K562 (cell line): ENCODE measurements at regions not wholly inside any gene's neighbourhood (a gene's known extent, or its start where the extent isn't known, plus 50 kb on each side); places are given as distances from the start of the nearest gene placed in this dataset.

Experiments
- ATAC-seq: fragments of 200-7000 bp; cut with Tn5 transposase; 3 replicates; pipeline ENCODE4 v1.9.1; 2020; ENCODE audit warnings: moderate library complexity
- BruUV-seq: library from RNA; stranded (reverse); fragments of 400-500 nt; replicated peaks from 2 replicates; lab custom pipeline; 2021; lab: Mats Ljungman, UMichigan
- CTCF ChIA-PET: fragments of 300-600 bp; formaldehyde crosslinking; extraction: SDS; loops from one replicate; lab custom pipeline; 2021; ENCODE audit warnings: low intra/inter-chr PET ratio; lab: Yijun Ruan, JAX
- POLR2A ChIA-PET: fragments of 300-600, 350-650 bp; sonication (Branson Sonifier 250); formaldehyde crosslinking; extraction: SDS; loops from one replicate; lab custom pipeline; 2021; ENCODE audit warnings: antibody characterized with exemption, inconsistent platforms; lab: Yijun Ruan, JAX
- DNase-seq, 4 experiments: peaks; one replicate each; pipeline versions ENCODE4 v3.0.0 to v3.0.0-alpha.2; 2011 to 2018; ENCODE audit warnings: low spot score in 3 of 4, mixed read lengths in 3 of 4; ENCODE audit errors: extremely low read depth in 1 of 4
- FAIRE-seq: peaks from 2 replicates; lab custom pipeline; 2011; peaks lifted over from hg19 to GRCh38; lab: Jason Lieb, UNC
- H2AFZ ChIP-seq: 2 replicates; pipeline ENCODE4 v1.6.0; 2011; ENCODE audit warnings: low read depth, low read length, control low read depth, inconsistent platforms
- H3K27ac ChIP-seq: fragments of 200-600 bp; 3 replicates; pipeline ENCODE4 v1.8.0; 2011; ENCODE audit warnings: low read depth, mild to moderate bottlenecking, control low read depth, inconsistent platforms, low read length, moderate library complexity, mixed read lengths; ENCODE audit errors: extremely low read depth
- H3K27me3 ChIP-seq, 2 experiments: fragments of 300-600 bp in 1 of 2; 2 replicates in 1 of 2; 3 replicates in 1 of 2; pipeline versions ENCODE4 v1.6.0 to v1.8.0; 2011; ENCODE audit warnings: inconsistent platforms in 2 of 2, low read length in 2 of 2, mild to moderate bottlenecking in 1 of 2, mixed read lengths in 1 of 2, moderate library complexity in 1 of 2; ENCODE audit not compliant: control insufficient read depth in 2 of 2, insufficient read depth in 2 of 2
- H3K36me3 ChIP-seq: fragments of 300-600 bp; 3 replicates; pipeline ENCODE4 v1.8.0; 2011; ENCODE audit warnings: mild to moderate bottlenecking, low read length, inconsistent platforms; ENCODE audit not compliant: control insufficient read depth, insufficient read depth
- H3K4me1 ChIP-seq, 2 experiments: fragments of 200-600 bp in 1 of 2; replicated peaks in 1 of 2; 2 replicates in 1 of 2; 3 replicates in 1 of 2; pipeline versions ENCODE4 v1.5.1 to v1.8.0; 2011; ENCODE audit warnings: inconsistent platforms in 2 of 2, low read length in 2 of 2, mild to moderate bottlenecking in 1 of 2, mixed read lengths in 1 of 2, moderate library complexity in 1 of 2; ENCODE audit not compliant: control insufficient read depth in 2 of 2, insufficient read depth in 2 of 2
- H3K4me2 ChIP-seq: 2 replicates; pipeline ENCODE4 v1.6.1; 2011; ENCODE audit warnings: low read length, control low read depth, inconsistent platforms, mixed read lengths; ENCODE audit not compliant: insufficient read depth
- H3K4me3 ChIP-seq: fragments of 200-600 bp; sonication (generic), shearing (Covaris generic); 2 replicates; pipeline ENCODE4 v1.5.1; 2016; ENCODE audit warnings: control low read depth, inconsistent platforms
- H3K79me2 ChIP-seq: fragments of 200-600 bp; 3 replicates; pipeline ENCODE4 v1.8.0; 2011; ENCODE audit warnings: low read length, inconsistent platforms; ENCODE audit not compliant: control insufficient read depth, insufficient read depth
- H3K9ac ChIP-seq, 2 experiments: 2 replicates each; pipeline versions ENCODE4 v1.6.0 to v1.6.1; 2011; ENCODE audit warnings: low read depth in 2 of 2, low read length in 2 of 2, control low read depth in 1 of 2, inconsistent platforms in 1 of 2, mild to moderate bottlenecking in 1 of 2, mixed read lengths in 1 of 2; ENCODE audit not compliant: insufficient read depth in 1 of 2
- H3K9me1 ChIP-seq: one replicate; pipeline ENCODE4 v1.6.0; 2011; ENCODE audit warnings: inconsistent platforms, mild to moderate bottlenecking, low read length, moderate library complexity; ENCODE audit not compliant: control insufficient read depth, insufficient read depth
- H3K9me3 ChIP-seq: replicated peaks from 2 replicates; pipeline ENCODE4 v1.5.1; 2011; ENCODE audit warnings: low read depth, low read length, inconsistent platforms; ENCODE audit not compliant: control insufficient read depth, insufficient read depth
- H4K20me1 ChIP-seq: replicated peaks from 2 replicates; pipeline ENCODE4 v1.6.1; 2011; ENCODE audit warnings: low read length, inconsistent platforms, mixed read lengths; ENCODE audit not compliant: control insufficient read depth, insufficient read depth
- CREB3 ChIP-seq: fragments of 450-650 bp; conservative IDR thresholded peaks from 2 replicates; pipeline ENCODE4 v1.6.1; 2016; ENCODE audit warnings: missing genetic modification characterization, low read depth, mild to moderate bottlenecking, missing compliant biosample characterization, moderate library complexity
- ZNF263 ChIP-seq: sonication (generic); formaldehyde crosslinking; IDR thresholded peaks from 2 replicates; pipeline ENCODE4 v1.8.0; 2022; ENCODE audit warnings: mild to moderate bottlenecking, missing genetic modification reagents, borderline replicate concordance
- WGBS: fragments of 100-300 bp; shearing (Covaris generic); methylation state at CpG from one replicate; pipeline ENCODE4 v1.1.6; 2016; ENCODE audit warnings: low coverage, mixed read lengths; ENCODE audit not compliant: insufficient coverage; ENCODE audit errors: missing lambda C conversion rate; 5-methylcytosine and 5-hydroxymethylcytosine counted together
- in situ Hi-C: fragments of 300-500 bp; cut with MboI; formaldehyde crosslinking; loops from 4 replicates; pipeline ENCODE4 v1.15.0; 2018; ENCODE audit warnings: inconsistent platforms, mixed read lengths
- intact Hi-C: fragments of 100-400 bp; cut with micrococcal nuclease; formaldehyde crosslinking; loops from 2 replicates; pipeline ENCODE4 v1.14.2; 2022

GRCh38 chr17:79366988-79367571 lies 243.8 kb downstream of the RBFOX3 start:
- Histone ChIP-seq H3K4me1 (no peaks in the 10 kb centered on the region), H4K20me1 (peaks cover 13% of the 10 kb centered on the region), H3K27me3 (peaks cover 4 to 52% of the 10 kb centered on the region in 2 experiments; a peak in 3 of 5 replicates), H3K79me2 (no peaks in the 10 kb centered on the region), H3K9me3 (no peaks in the 10 kb centered on the region), H3K27ac (no peak overlapping the region), H3K4me2 (no peak overlapping the region), H3K9me1 (no peaks in the 10 kb centered on the region), H3K9ac (no peak overlapping the region), H3K36me3 (no peaks in the 10 kb centered on the region), H3K4me3 (no peak overlapping the region), H2AFZ (no peak overlapping the region)
- peak; percentile 87 for TF ChIP-seq ZNF263 (CRISPR knock-in tag)
- no peak for TF ChIP-seq CREB3 (tag)
- POLR2A ChIA-PET: interaction anchor here (0.8 kb wide), 1 partner anchor 12 kb away, joined by 4 read pairs; no protein-coding TSS in a partner anchor
- no TSS peak for BruUV-seq
- no peak for FAIRE-seq
- no peak for DNase-seq
- intact Hi-C loops (no loop called here), in situ Hi-C loops (no loop called here)
- WGBS: 0% methylated on average over 11 of the region's 12 CpGs
- CTCF ChIA-PET: no interaction called here
- ATAC-seq: no peak
